Smooth muscle cell (in vitro differentiated cells): ENCODE measurements at regions not wholly inside any gene's neighbourhood (a gene's known extent, or its start where the extent isn't known, plus 50 kb on each side); places are given as distances from the start of the nearest gene placed in this dataset.

Experiments
- DNase-seq: peaks from one replicate; lab custom pipeline; 2025; ENCODE audit not compliant: unreplicated experiment; lab: John Stamatoyannopoulos, UW
- H2AFZ ChIP-seq: fragments of 200-600 bp; sonication (generic); 2 replicates; pipeline ENCODE4 v1.6.0; 2016; ENCODE audit warnings: antibody characterized with exemption, low read depth, mild to moderate bottlenecking
- H3F3A ChIP-seq: fragments of 200-600 bp; sonication (generic); 2 replicates; pipeline ENCODE4 v1.6.0; 2017; ENCODE audit warnings: antibody characterized with exemption, low read depth
- H3K27ac ChIP-seq: fragments of 200-600 bp; sonication (generic); 2 replicates; pipeline ENCODE4 v1.5.1; 2016; ENCODE audit warnings: low read depth, mild to moderate bottlenecking
- H3K27me3 ChIP-seq: fragments of 200-600 bp; sonication (generic); 2 replicates; pipeline ENCODE4 v1.6.1; 2016; ENCODE audit warnings: low read depth, mild to moderate bottlenecking
- H3K36me3 ChIP-seq: fragments of 200-600 bp; sonication (generic); 2 replicates; pipeline ENCODE4 v1.5.1; 2016; ENCODE audit warnings: low read depth
- H3K4me1 ChIP-seq: fragments of 200-600 bp; sonication (generic); 2 replicates; pipeline ENCODE4 v1.5.1; 2016; ENCODE audit warnings: low read depth
- H3K4me2 ChIP-seq: fragments of 200-600 bp; sonication (generic); 2 replicates; pipeline ENCODE4 v1.6.0; 2016; ENCODE audit warnings: mild to moderate bottlenecking
- H3K4me3 ChIP-seq: fragments of 200-600 bp; sonication (generic); 2 replicates; pipeline ENCODE4 v1.5.1; 2016; ENCODE audit warnings: mild to moderate bottlenecking
- H3K79me2 ChIP-seq: fragments of 200-600 bp; sonication (generic); 2 replicates; pipeline ENCODE4 v1.6.0; 2016; ENCODE audit warnings: low read depth, mild to moderate bottlenecking
- H3K9ac ChIP-seq: fragments of 200-600 bp; sonication (generic); 2 replicates; pipeline ENCODE4 v1.6.0; 2016; ENCODE audit warnings: low read depth
- H3K9me3 ChIP-seq: fragments of 200-600 bp; sonication (generic); replicated peaks from 2 replicates; pipeline ENCODE4 v1.5.1; 2016; ENCODE audit warnings: low read depth
- H4K20me1 ChIP-seq: fragments of 200-600 bp; sonication (generic); 2 replicates; pipeline ENCODE4 v1.6.0; 2016; ENCODE audit warnings: low read depth
- WGBS: methylation state at CpG from one replicate; pipeline ENCODE4 v1.1.7; 2016; ENCODE audit warnings: low lambda C conversion rate; 5-methylcytosine and 5-hydroxymethylcytosine counted together
- TF ChIP-seq, protein P1 (sequence below): fragments of 200-600 bp; sonication (generic); IDR thresholded peaks from 2 replicates; pipeline ENCODE4 v1.5.1; 2017; ENCODE audit warnings: borderline replicate concordance, mild to moderate bottlenecking, antibody characterized with exemption; ENCODE audit not compliant: insufficient read depth, poor library complexity, severe bottlenecking

DNA sequence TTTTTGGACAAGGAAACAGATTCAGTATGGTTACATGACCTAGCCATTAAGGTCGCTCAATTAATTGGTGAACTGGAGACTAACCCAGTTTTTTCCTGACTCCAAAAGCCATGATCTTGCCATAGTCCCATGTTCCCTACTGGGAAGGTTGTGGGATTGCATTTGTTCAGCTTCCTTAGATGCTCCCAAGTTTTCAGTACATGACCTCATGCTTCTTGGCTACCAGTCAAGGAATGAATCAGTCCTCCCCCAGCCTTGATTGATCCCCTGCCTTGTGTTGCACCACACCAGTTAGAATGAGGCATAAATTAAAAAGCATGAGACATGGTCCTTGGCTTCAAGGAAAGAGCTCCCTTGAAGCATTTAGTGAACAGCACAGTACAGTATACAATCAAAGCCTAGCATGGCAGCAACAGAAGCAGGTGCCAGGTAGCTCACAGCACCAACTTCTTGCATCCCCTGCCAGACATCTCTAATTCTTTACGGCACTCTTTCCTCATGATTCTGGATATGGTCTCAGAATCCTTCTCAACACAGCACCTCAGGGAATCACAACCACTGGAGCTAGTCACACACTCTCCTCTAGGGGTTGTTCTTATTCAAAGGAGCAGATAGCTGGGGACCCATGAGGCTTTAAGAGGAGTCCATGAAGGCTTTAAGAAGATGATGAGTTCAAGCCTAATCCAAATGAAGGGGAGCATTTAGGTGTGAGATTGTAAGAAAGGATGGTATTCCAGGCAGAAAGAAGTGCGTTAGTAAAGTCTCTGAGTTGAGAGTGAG lies 295.5 kb upstream of the CLINT1 start:
- WGBS: 91% methylated on average over 3 of the region's 3 CpGs
- H3K36me3 ChIP-seq: no peaks in the 10 kb centered on the region
- H3K27me3 ChIP-seq: peaks cover 5% of the 10 kb centered on the region
- H4K20me1 ChIP-seq: no peaks in the 10 kb centered on the region
- H3K4me1 ChIP-seq: no peaks in the 10 kb centered on the region
- no peaks in the 10 kb centered on the region for H3F3A ChIP-seq
- no peaks in the 10 kb centered on the region for H3K79me2 ChIP-seq
- DNase-seq: no peak
- no peak overlapping the region for H3K4me2 ChIP-seq
- H3K9ac ChIP-seq: no peak overlapping the region
- TF ChIP-seq, protein P1, sequence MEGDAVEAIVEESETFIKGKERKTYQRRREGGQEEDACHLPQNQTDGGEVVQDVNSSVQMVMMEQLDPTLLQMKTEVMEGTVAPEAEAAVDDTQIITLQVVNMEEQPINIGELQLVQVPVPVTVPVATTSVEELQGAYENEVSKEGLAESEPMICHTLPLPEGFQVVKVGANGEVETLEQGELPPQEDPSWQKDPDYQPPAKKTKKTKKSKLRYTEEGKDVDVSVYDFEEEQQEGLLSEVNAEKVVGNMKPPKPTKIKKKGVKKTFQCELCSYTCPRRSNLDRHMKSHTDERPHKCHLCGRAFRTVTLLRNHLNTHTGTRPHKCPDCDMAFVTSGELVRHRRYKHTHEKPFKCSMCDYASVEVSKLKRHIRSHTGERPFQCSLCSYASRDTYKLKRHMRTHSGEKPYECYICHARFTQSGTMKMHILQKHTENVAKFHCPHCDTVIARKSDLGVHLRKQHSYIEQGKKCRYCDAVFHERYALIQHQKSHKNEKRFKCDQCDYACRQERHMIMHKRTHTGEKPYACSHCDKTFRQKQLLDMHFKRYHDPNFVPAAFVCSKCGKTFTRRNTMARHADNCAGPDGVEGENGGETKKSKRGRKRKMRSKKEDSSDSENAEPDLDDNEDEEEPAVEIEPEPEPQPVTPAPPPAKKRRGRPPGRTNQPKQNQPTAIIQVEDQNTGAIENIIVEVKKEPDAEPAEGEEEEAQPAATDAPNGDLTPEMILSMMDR: no peak
- H3K27ac ChIP-seq: no peak overlapping the region
- no peaks in the 10 kb centered on the region for H3K9me3 ChIP-seq
- H3K4me3 ChIP-seq: no peak overlapping the region
- no peak overlapping the region for H2AFZ ChIP-seq

GRCh38 chr5:158153508-158153907 lies 294.6 kb upstream of the CLINT1 start:
- Histone ChIP-seq H2AFZ (no peak overlapping the region), H3K4me2 (no peak overlapping the region), H4K20me1 (no peaks in the 10 kb centered on the region), H3K9ac (no peak overlapping the region), H3K36me3 (no peaks in the 10 kb centered on the region), H3K27ac (no peak overlapping the region), H3K4me1 (no peaks in the 10 kb centered on the region), H3K79me2 (no peaks in the 10 kb centered on the region), H3F3A (no peaks in the 10 kb centered on the region), H3K27me3 (peaks cover 5% of the 10 kb centered on the region), H3K4me3 (no peak overlapping the region), H3K9me3 (no peaks in the 10 kb centered on the region)
- WGBS: 79% methylated on average over 3 of the region's 3 CpGs
- no peak for DNase-seq
- TF ChIP-seq, protein P1: no peak

- 95% methylated on average over 3 of the region's 3 CpGs for WGBS
- Histone ChIP-seq H3K4me1 (no peaks in the 10 kb centered on the region), H3F3A (no peaks in the 10 kb centered on the region), H3K27ac (no peak overlapping the region), H3K79me2 (no peaks in the 10 kb centered on the region), H3K4me3 (no peak overlapping the region), H3K27me3 (peaks cover 5% of the 10 kb centered on the region), H2AFZ (no peak overlapping the region), H3K9me3 (no peaks in the 10 kb centered on the region), H3K9ac (no peak overlapping the region), H3K4me2 (no peak overlapping the region), H3K36me3 (no peaks in the 10 kb centered on the region), H4K20me1 (no peaks in the 10 kb centered on the region)
- DNase-seq: no peak
- TF ChIP-seq, protein P1: no peak
Observed at GRCh38 chr5:158152136-158152535, 293.2 kb upstream of the CLINT1 start.

GRCh38 chr5:158147227-158147626 lies 288.3 kb upstream of the CLINT1 start:
- TF ChIP-seq, protein P1: no peak
- H3K9me3 ChIP-seq: no peaks in the 10 kb centered on the region
- WGBS: 32% methylated on average over 1 of the region's 1 CpG

More at GRCh38 chr5:158147227-158147626, 288.3 kb upstream of the CLINT1 start:
- H3K9ac ChIP-seq: no peak overlapping the region
- no peaks in the 10 kb centered on the region for H4K20me1 ChIP-seq
- no peaks in the 10 kb centered on the region for H3K36me3 ChIP-seq
- H2AFZ ChIP-seq: no peak overlapping the region
- no peaks in the 10 kb centered on the region for H3K27me3 ChIP-seq
- H3K4me1 ChIP-seq: no peaks in the 10 kb centered on the region
- no peaks in the 10 kb centered on the region for H3F3A ChIP-seq
- DNase-seq: no peak
- no peaks in the 10 kb centered on the region for H3K79me2 ChIP-seq
- no peak overlapping the region for H3K4me2 ChIP-seq
- no peak overlapping the region for H3K4me3 ChIP-seq
- no peak overlapping the region for H3K27ac ChIP-seq
